Heart right ventricle (tissue), 16 donors: ENCODE measurements at regions not wholly inside any gene's neighbourhood (a gene's known extent, or its start where the extent isn't known, plus 50 kb on each side); places are given as distances from the start of the nearest gene placed in this dataset.
A peak's percentile ranks its signal among the peaks of the same experiment; 100 is the strongest.

Source experiments
- ATAC-seq, 8 donors: fragments of 200-7000 bp; cut with Tn5 transposase; one replicate each; pipeline ENCODE4 v1.9.1; 2020; ENCODE audit warnings: mild to moderate bottlenecking in 8 of 8, moderate library complexity in 8 of 8, moderate number of reproducible peaks in 1 of 8
- DNase-seq, 2 donors: peaks; one replicate each; pipeline ENCODE4 v3.0.0-alpha.2; 2020
- H3K27ac ChIP-seq, 10 donors: fragments of 200-600 bp; sonication (generic) in 2 of 10; one replicate each; pipeline versions ENCODE4 v1.5.0 to v1.8.0; 2020 to 2022; ENCODE audit warnings: mild to moderate bottlenecking in 3 of 10
- H3K27me3 ChIP-seq, 7 donors: fragments of 200-600 bp; one replicate each; pipeline ENCODE4 v1.8.0; 2021 to 2022; ENCODE audit warnings: mild to moderate bottlenecking in 2 of 7
- H3K36me3 ChIP-seq, 9 donors: fragments of 200-600 bp; sonication (generic) in 1 of 9; one replicate each; pipeline versions ENCODE4 v1.5.0 to v1.8.0; 2020 to 2022; ENCODE audit warnings: mild to moderate bottlenecking in 2 of 9
- H3K4me1 ChIP-seq, 9 donors: fragments of 200-600 bp; sonication (generic) in 1 of 9; one replicate each; pipeline versions ENCODE4 v1.5.0 to v1.8.0; 2020 to 2022; ENCODE audit warnings: mild to moderate bottlenecking in 4 of 9
- H3K4me3 ChIP-seq, 10 donors: fragments of 200-600 bp; sonication (generic) in 2 of 10; one replicate each; pipeline versions ENCODE4 v1.5.0 to v1.8.0; 2020 to 2022; ENCODE audit warnings: mild to moderate bottlenecking in 7 of 10, moderate library complexity in 2 of 10
- H3K9me3 ChIP-seq, 11 donors: fragments of 200-600 bp in 10 of 11; sonication (generic) in 2 of 11; one replicate each; pipeline versions ENCODE4 v1.5.0 to v1.8.0; 2013 to 2022; ENCODE audit warnings: mild to moderate bottlenecking in 2 of 11, control low read depth in 1 of 11, moderate library complexity in 1 of 11
- WGBS, 2 donors: extraction: QIAGEN DNeasy Blood & Tissue Kit; methylation state at CpG; one replicate each; pipeline ENCODE4 v1.1.7; 2013; ENCODE audit warnings: inconsistent platforms in 1 of 2; 5-methylcytosine and 5-hydroxymethylcytosine counted together
- intact Hi-C, 10 donors: fragments of 100-400 bp; cut with DNase I; formaldehyde crosslinking; loops; one replicate each; pipeline versions ENCODE4 v1.11.1 to v1.14.2; 2022
- TF ChIP-seq, protein P1 (sequence below), 9 donors: fragments of 200-600 bp; sonication (generic) in 2 of 9; IDR thresholded peaks; one replicate each; pipeline versions ENCODE4 v1.5.0 to v1.8.0; 2021 to 2022; ENCODE audit warnings: antibody characterized with exemption in 9 of 9, mild to moderate bottlenecking in 5 of 9, moderate library complexity in 1 of 9
- donor health status: Arrhythmogenic right ventricular cardiomyopathy.
- donor health status: ischemic (EF 13 %, LVEDD 7.1; RV severe dilation, severe dysfunction).
- donor health status: healthy with polysubstance abuse.
- donor health status: DM: no; HTN: yes; CAD: no.
- donor health status: DM: no; HTN: no; CAD: no.
- donor health status: ischemic (EF 25% LVEDD 6.9; RV normal size, moderate dysfunction).
- donor health status: ischemic (EF 25% LVEDD 5.7; RV mildly dilated, moderate dysfunction).
- donor health status: healthy.
- donor health status: DM: yes; HTN: yes; CAD: no.
- donor health status: Ischemic cardiomyopathy.
- donor health status: ischemic (EF 35%, LVEDD 5.7; RV mildly dilated, moderate dysfunction).
- donor health status: nonischemic (EF 11% LVEDD 7.7; RV severe dilation, severe dysfunction).
- donor health status: DM: yes; HTN: yes; CAD: no.
- donor health status: PGD.
- donor health status: ischemic (EF 29% LVEDD 5.4; RV normal size, mild dysfunction).
- donor health status: nonischemic (EF 23%, LVEDD 6.1; RV moderate dilation, normal function).

DNA sequence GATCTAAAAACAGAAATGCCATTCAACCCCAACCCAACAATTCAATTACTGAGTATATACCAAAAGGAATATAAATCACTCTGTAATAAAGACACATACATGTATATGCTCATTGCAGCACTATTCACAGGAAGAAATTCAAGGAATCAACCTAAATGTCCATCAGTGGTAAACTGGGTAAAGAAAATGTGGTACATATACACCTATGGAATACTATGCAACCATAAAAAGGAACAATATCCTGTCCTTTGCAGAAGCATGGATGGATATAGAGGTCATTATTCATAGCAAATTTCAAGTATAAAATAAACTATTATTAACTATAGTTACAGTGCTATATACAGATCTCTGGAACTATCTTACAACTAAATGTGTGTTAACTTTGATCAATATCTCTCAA, 599.3 kb downstream of the CDH11 start:
- Histone ChIP-seq H3K4me1 (no peaks in the 10 kb centered on the region), H3K36me3 (no peaks in the 10 kb centered on the region), H3K4me3 (no peak overlapping the region), H3K27ac (no peak overlapping the region), H3K9me3 (peaks cover 0 to 2% (median 0%) of the 10 kb centered on the region in 11 donors), H3K27me3 (no peaks in the 10 kb centered on the region)
- intact Hi-C loops = no loop called here
- ATAC-seq (no peak), DNase-seq (no peak)
- TF ChIP-seq, protein P1, sequence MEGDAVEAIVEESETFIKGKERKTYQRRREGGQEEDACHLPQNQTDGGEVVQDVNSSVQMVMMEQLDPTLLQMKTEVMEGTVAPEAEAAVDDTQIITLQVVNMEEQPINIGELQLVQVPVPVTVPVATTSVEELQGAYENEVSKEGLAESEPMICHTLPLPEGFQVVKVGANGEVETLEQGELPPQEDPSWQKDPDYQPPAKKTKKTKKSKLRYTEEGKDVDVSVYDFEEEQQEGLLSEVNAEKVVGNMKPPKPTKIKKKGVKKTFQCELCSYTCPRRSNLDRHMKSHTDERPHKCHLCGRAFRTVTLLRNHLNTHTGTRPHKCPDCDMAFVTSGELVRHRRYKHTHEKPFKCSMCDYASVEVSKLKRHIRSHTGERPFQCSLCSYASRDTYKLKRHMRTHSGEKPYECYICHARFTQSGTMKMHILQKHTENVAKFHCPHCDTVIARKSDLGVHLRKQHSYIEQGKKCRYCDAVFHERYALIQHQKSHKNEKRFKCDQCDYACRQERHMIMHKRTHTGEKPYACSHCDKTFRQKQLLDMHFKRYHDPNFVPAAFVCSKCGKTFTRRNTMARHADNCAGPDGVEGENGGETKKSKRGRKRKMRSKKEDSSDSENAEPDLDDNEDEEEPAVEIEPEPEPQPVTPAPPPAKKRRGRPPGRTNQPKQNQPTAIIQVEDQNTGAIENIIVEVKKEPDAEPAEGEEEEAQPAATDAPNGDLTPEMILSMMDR (IDR thresholded peaks at IDR 0.05) = no peak

DNA sequence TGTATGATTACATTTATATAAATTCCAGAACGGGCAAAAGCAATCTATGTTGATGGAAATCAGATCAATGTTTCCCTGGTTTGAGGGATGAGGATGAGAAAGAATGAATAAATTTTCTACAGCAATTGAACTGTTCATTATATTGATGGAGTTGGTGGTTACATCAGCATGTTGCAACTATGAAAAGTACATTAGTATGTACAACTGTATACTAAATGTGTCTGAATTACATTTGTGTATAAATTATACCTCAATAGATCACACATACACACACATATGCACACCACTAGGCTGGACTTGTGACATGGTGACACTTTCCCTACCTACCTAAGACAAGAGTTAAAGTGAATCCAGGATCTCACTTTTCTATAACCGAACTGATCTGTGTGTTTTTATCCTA, 608.0 kb downstream of the CDH11 start:
- Histone ChIP-seq H3K27ac (no peak overlapping the region), H3K4me1 (no peaks in the 10 kb centered on the region), H3K9me3 (peaks cover 0 to 12% (median 0%) of the 10 kb centered on the region in 11 donors), H3K4me3 (no peak overlapping the region), H3K27me3 (no peaks in the 10 kb centered on the region), H3K36me3 (no peaks in the 10 kb centered on the region)
- ATAC-seq (no peak), DNase-seq (no peak)
- WGBS, 2 donors = 83 to 84% methylated on average over 2 of the region's 2 CpGs
- intact Hi-C loops = no loop called here
- TF ChIP-seq, protein P1 (IDR thresholded peaks at IDR 0.05) = no peak

DNA sequence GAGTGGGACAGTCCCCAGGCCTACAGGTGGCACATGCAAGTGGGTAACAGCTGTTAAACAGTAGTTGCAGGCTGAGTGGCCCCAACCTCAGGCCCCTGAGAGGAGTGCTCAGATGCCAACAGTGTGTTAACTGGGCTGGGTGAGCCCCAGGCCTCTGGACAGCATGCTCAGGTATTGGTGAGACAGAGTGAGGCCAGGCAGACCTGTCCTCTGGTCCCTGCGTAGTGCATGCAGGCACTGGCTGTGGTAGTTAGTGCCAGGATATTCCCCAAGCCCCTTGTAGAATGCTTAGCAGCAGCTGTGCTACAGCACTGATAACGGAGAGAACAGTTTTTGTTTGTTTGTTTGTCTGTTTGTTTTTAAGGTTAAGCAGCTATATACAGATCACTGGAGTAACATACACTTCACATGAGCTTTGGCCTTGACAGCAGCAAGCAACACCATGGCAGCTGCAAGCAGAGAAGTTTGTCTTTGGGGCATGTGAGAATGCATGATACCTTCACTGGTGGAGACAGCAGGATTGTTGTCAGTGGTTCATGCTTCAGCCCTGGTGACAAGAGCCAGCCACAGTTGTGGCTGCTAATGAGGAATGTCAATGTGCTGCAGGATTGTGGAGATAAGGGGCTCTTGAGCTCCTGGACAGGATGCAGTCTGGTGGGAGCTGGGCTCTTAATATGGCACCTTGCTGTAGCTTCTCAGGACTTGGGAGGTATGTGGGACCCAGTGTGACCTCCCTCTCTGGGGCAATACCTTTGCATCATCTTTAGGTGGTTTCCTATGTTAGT, 614.4 kb downstream of the CDH11 start:
- H3K4me1 ChIP-seq = no peaks in the 10 kb centered on the region
- intact Hi-C loops = no loop called here
- TF ChIP-seq, protein P1 (IDR thresholded peaks at IDR 0.05) = no peak
- WGBS, 2 donors = 54 to 57% methylated on average over 2 of the region's 2 CpGs
- H3K27ac ChIP-seq = no peak overlapping the region
- no peaks in the 10 kb centered on the region for H3K36me3 ChIP-seq
- peaks cover 0 to 22% (median 9%) of the 10 kb centered on the region in 11 donors for H3K9me3 ChIP-seq
- ATAC-seq = peak in 6 of 8 donors; percentile 23 to 74 (median 68)
- H3K27me3 ChIP-seq = no peaks in the 10 kb centered on the region
- H3K4me3 ChIP-seq = no peak overlapping the region
- DNase-seq = no peak

DNA sequence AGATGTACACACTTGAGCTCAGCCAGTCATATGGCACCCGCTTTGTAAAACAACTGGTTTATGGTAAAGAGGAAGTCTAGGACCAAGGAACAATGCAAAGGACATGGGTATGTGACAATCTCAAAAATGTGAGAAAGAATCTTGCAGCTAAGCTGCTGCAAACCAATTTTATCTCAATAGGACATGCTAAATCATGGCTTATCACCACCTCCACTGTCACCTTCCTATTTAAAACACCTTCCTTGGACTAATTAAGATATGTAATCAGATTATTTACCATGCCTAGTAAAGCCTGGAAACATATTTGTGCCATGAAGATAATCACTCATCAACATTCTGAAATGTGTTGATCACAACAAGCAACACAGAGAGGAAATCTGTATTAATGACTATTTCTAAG, 622.7 kb downstream of the CDH11 start:
- H3K27me3 ChIP-seq = no peaks in the 10 kb centered on the region

More for the DNA sequence above, 622.7 kb downstream of the CDH11 start:
- TF ChIP-seq, protein P1 (IDR thresholded peaks at IDR 0.05) = no peak
- Histone ChIP-seq H3K27ac (no peak overlapping the region), H3K9me3 (no peaks in the 10 kb centered on the region), H3K36me3 (no peaks in the 10 kb centered on the region), H3K4me1 (no peaks in the 10 kb centered on the region), H3K4me3 (no peak overlapping the region)
- 87 to 90% methylated on average over 1 of the region's 1 CpG for WGBS, 2 donors
- ATAC-seq (no peak), DNase-seq (no peak)
- intact Hi-C loops = no loop called here
